Keratinocyte (primary cell): ENCODE measurements at regions not wholly inside any gene's neighbourhood (a gene's known extent, or its start where the extent isn't known, plus 50 kb on each side); places are given as distances from the start of the nearest gene placed in this dataset.

Source experiments
- DNase-seq: peaks from one replicate; pipeline ENCODE4 v3.0.0-alpha.2; 2011; ENCODE audit warnings: low read depth, missing footprints, low spot score
- FAIRE-seq: peaks from 2 replicates; lab custom pipeline; 2011; peaks lifted over from hg19 to GRCh38; lab: Jason Lieb, UNC
- H2AFZ ChIP-seq: 2 replicates; pipeline ENCODE4 v1.6.0; 2012; ENCODE audit warnings: low read length, control low read depth, inconsistent platforms; ENCODE audit not compliant: control insufficient read depth
- H3K27ac ChIP-seq: 2 replicates; pipeline ENCODE4 v1.5.1; 2011; ENCODE audit warnings: low read length; ENCODE audit not compliant: control insufficient read depth, insufficient read depth
- H3K27me3 ChIP-seq: 3 replicates; pipeline ENCODE4 v1.6.0; 2011; ENCODE audit warnings: low read length; ENCODE audit not compliant: control insufficient read depth, insufficient read depth; ENCODE audit errors: extremely low read depth
- H3K36me3 ChIP-seq, 2 experiments: 2 replicates in 1 of 2; 3 replicates in 1 of 2; pipeline ENCODE4 v1.5.1; 2011; ENCODE audit warnings: low read length in 2 of 2, mild to moderate bottlenecking in 1 of 2; ENCODE audit not compliant: control insufficient read depth in 2 of 2, insufficient read depth in 2 of 2; ENCODE audit errors: extremely low read depth in 1 of 2
- H3K4me1 ChIP-seq: 3 replicates; pipeline ENCODE4 v1.5.1; 2011; ENCODE audit warnings: low read length; ENCODE audit not compliant: control insufficient read depth, insufficient read depth; ENCODE audit errors: extremely low read depth
- H3K4me2 ChIP-seq: 3 replicates; pipeline ENCODE4 v1.6.0; 2011; ENCODE audit warnings: low read depth, low read length; ENCODE audit not compliant: control insufficient read depth, insufficient read depth; ENCODE audit errors: extremely low read depth
- H3K4me3 ChIP-seq, 3 experiments: fragments of 200-600 bp in 1 of 3; sonication (generic) in 1 of 3; 2 replicates in 2 of 3; 3 replicates in 1 of 3; pipeline ENCODE4 v1.5.1; 2011 to 2016; ENCODE audit warnings: low read length in 3 of 3, mild to moderate bottlenecking in 3 of 3, control low read depth in 2 of 3, inconsistent platforms in 1 of 3, low read depth in 1 of 3, mixed read lengths in 1 of 3, mixed run types in 1 of 3, moderate library complexity in 1 of 3; ENCODE audit not compliant: control insufficient read depth in 2 of 3, insufficient read depth in 2 of 3; ENCODE audit errors: extremely low read depth in 1 of 3
- H3K79me2 ChIP-seq: 2 replicates; pipeline ENCODE4 v1.6.0; 2012; ENCODE audit warnings: low read length; ENCODE audit not compliant: control insufficient read depth, insufficient read depth
- H3K9ac ChIP-seq: 3 replicates; pipeline ENCODE4 v1.6.0; 2011; ENCODE audit warnings: low read length; ENCODE audit not compliant: control insufficient read depth, insufficient read depth; ENCODE audit errors: extremely low read depth
- H3K9me1 ChIP-seq: 3 replicates; pipeline ENCODE4 v1.6.0; 2011; ENCODE audit warnings: low read length; ENCODE audit not compliant: control insufficient read depth, insufficient read depth; ENCODE audit errors: extremely low read depth
- H3K9me3 ChIP-seq: 2 replicates; pipeline ENCODE4 v1.5.1; 2012; ENCODE audit warnings: low read depth, low read length; ENCODE audit not compliant: control insufficient read depth
- H4K20me1 ChIP-seq: 3 replicates; pipeline ENCODE4 v1.6.0; 2011; ENCODE audit warnings: low read length; ENCODE audit not compliant: control insufficient read depth, insufficient read depth; ENCODE audit errors: extremely low read depth
- CTCF ChIP-seq, 3 experiments: IDR thresholded peaks in 1 of 3; conservative IDR thresholded peaks in 1 of 3; optimal IDR thresholded peaks in 1 of 3; 2 replicates in 2 of 3; 3 replicates in 1 of 3; pipeline versions ENCODE3 to v1.5.1; 2011; ENCODE audit warnings: low read length in 3 of 3, mild to moderate bottlenecking in 3 of 3, moderate library complexity in 2 of 3, control low read depth in 1 of 3, inconsistent platforms in 1 of 3; ENCODE audit not compliant: insufficient read depth in 2 of 3; ENCODE audit errors: extremely low read depth in 1 of 3
- EZH2 ChIP-seq: IDR thresholded peaks from one replicate; pipeline ENCODE4 v1.6.1; 2012; ENCODE audit warnings: inconsistent platforms, mild to moderate bottlenecking, low read length, moderate library complexity
- dilution Hi-C: fragments of 300-500 bp; cut with MboI; formaldehyde crosslinking; loops from one replicate; pipeline ENCODE4 v1.7.0; 2020; ENCODE audit warnings: low sequenced_read_pairs; ENCODE audit not compliant: extremely low pct_ligation_motif_present

GRCh38 chr2:213220967-213221603, 63.2 kb upstream of the SPAG16 start:
- TF ChIP-seq EZH2 (no peak), CTCF (optimal IDR thresholded peaks at IDR 0.05 in 1 of 3, IDR thresholded peaks at IDR 0.05 in 1 of 3, conservative IDR thresholded peaks at IDR 0.05 in 1 of 3; ENCODE audit: extremely low read depth in 1 of 3, insufficient read depth in 2 of 3, low read length in 3 of 3) (no peak)
- H3K4me2 ChIP-seq, result no peak overlapping the region
- DNase-seq (no peak), FAIRE-seq (no peak)
- dilution Hi-C loops, result no loop called here
- no peaks in the 10 kb centered on the region for H3K27me3 ChIP-seq
- H4K20me1 ChIP-seq, result no peaks in the 10 kb centered on the region
- H3K9me3 ChIP-seq, result no peaks in the 10 kb centered on the region
- no peak overlapping the region for H3K27ac ChIP-seq
- H2AFZ ChIP-seq, result no peak overlapping the region
- H3K79me2 ChIP-seq, result no peaks in the 10 kb centered on the region
- no peak overlapping the region for H3K4me3 ChIP-seq
- H3K4me1 ChIP-seq, result peaks cover 6% of the 10 kb centered on the region
- H3K36me3 ChIP-seq, result no peaks in the 10 kb centered on the region
- H3K9ac ChIP-seq, result no peak overlapping the region
- H3K9me1 ChIP-seq, result no peaks in the 10 kb centered on the region

- H3K9me1 ChIP-seq, result no peaks in the 10 kb centered on the region
- no peaks in the 10 kb centered on the region for H3K36me3 ChIP-seq
- H3K27me3 ChIP-seq, result no peaks in the 10 kb centered on the region
- no peak overlapping the region for H3K27ac ChIP-seq
- H3K79me2 ChIP-seq, result no peaks in the 10 kb centered on the region
- H3K4me2 ChIP-seq, result no peak overlapping the region
- no peaks in the 10 kb centered on the region for H3K9me3 ChIP-seq
- dilution Hi-C loops, result no loop called here
- no peak for TF ChIP-seq CTCF (optimal IDR thresholded peaks at IDR 0.05 in 1 of 3, IDR thresholded peaks at IDR 0.05 in 1 of 3, conservative IDR thresholded peaks at IDR 0.05 in 1 of 3; ENCODE audit: extremely low read depth in 1 of 3, insufficient read depth in 2 of 3, low read length in 3 of 3)
- TF ChIP-seq EZH2, result no peak
- FAIRE-seq, result no peak
- no peak overlapping the region for H2AFZ ChIP-seq
- H3K4me3 ChIP-seq, result no peak overlapping the region
- no peak overlapping the region for H3K9ac ChIP-seq
- no peak for DNase-seq
- H3K4me1 ChIP-seq, result no peaks in the 10 kb centered on the region
- H4K20me1 ChIP-seq, result no peaks in the 10 kb centered on the region
Measured at GRCh38 chr2:213221957-213222356, 62.3 kb upstream of the SPAG16 start.
